Osteocyte (in vitro differentiated cells): ENCODE measurements at regions not wholly inside any gene's neighbourhood (a gene's known extent, or its start where the extent isn't known, plus 50 kb on each side); places are given as distances from the start of the nearest gene placed in this dataset.

Experiments used
- DNase-seq: peaks from one replicate; pipeline ENCODE4 v3.0.0; 2021; ENCODE audit warnings: mixed read lengths; ENCODE audit not compliant: unreplicated experiment; ENCODE audit errors: extremely low spot score
- H3K27ac Mint-ChIP-seq: one replicate; pipeline ENCODE4 v1.8.0; 2021; ENCODE audit warnings: mild to moderate bottlenecking, mixed read lengths; ENCODE audit not compliant: unreplicated experiment
- H3K27me3 Mint-ChIP-seq: one replicate; pipeline ENCODE4 v1.8.0; 2021; ENCODE audit warnings: mixed read lengths; ENCODE audit not compliant: unreplicated experiment
- H3K36me3 Mint-ChIP-seq: one replicate; pipeline ENCODE4 v1.8.0; 2021; ENCODE audit warnings: mixed read lengths; ENCODE audit not compliant: unreplicated experiment
- H3K4me1 Mint-ChIP-seq: one replicate; pipeline ENCODE4 v1.8.0; 2021; ENCODE audit warnings: mixed read lengths; ENCODE audit not compliant: unreplicated experiment
- H3K4me3 Mint-ChIP-seq: one replicate; pipeline ENCODE4 v1.8.0; 2021; ENCODE audit warnings: mild to moderate bottlenecking, moderate library complexity, mixed read lengths; ENCODE audit not compliant: unreplicated experiment
- H3K9me3 Mint-ChIP-seq: one replicate; pipeline ENCODE4 v1.8.0; 2021; ENCODE audit warnings: mixed read lengths; ENCODE audit not compliant: unreplicated experiment
- CTCF ChIP-seq: fragments of 200-600 bp; sonication (generic); IDR thresholded peaks from 2 replicates; pipeline ENCODE4 v1.5.0; 2021; ENCODE audit warnings: antibody characterized with exemption, mild to moderate bottlenecking, moderate library complexity

- Mint-ChIP-seq H3K36me3 (no peaks in the 10 kb centered on the region), H3K27ac (no peak overlapping the region), H3K9me3 (peaks cover 6% of the 10 kb centered on the region), H3K27me3 (peaks cover 18% of the 10 kb centered on the region), H3K4me3 (no peak overlapping the region), H3K4me1 (peaks cover 3% of the 10 kb centered on the region)
- no peak for DNase-seq
- no peak for TF ChIP-seq CTCF
Observed at GRCh38 chr5:174514325-174514724, 210.1 kb upstream of the MSX2 start.

- TF ChIP-seq CTCF: no peak
- Mint-ChIP-seq H3K9me3 (peaks cover 6% of the 10 kb centered on the region), H3K4me3 (no peak overlapping the region), H3K27ac (no peak overlapping the region), H3K36me3 (no peaks in the 10 kb centered on the region), H3K27me3 (peaks cover 19% of the 10 kb centered on the region), H3K4me1 (peaks cover 3% of the 10 kb centered on the region)
- no peak for DNase-seq
Observed at GRCh38 chr5:174514983-174515394, 209.4 kb upstream of the MSX2 start.

- peaks cover 6% of the 10 kb centered on the region for H3K9me3 Mint-ChIP-seq
- no peak overlapping the region for H3K27ac Mint-ChIP-seq
- H3K36me3 Mint-ChIP-seq: no peaks in the 10 kb centered on the region
- no peak overlapping the region for H3K4me3 Mint-ChIP-seq
- no peak for TF ChIP-seq CTCF
- H3K27me3 Mint-ChIP-seq: peaks cover 21% of the 10 kb centered on the region
- DNase-seq: no peak
- H3K4me1 Mint-ChIP-seq: peaks cover 1% of the 10 kb centered on the region
Observed at GRCh38 chr5:174516741-174517140, 207.6 kb upstream of the MSX2 start.

- peaks cover 6% of the 10 kb centered on the region for H3K9me3 Mint-ChIP-seq
- peaks cover 19% of the 10 kb centered on the region for H3K27me3 Mint-ChIP-seq
- DNase-seq: no peak
- no peak overlapping the region for H3K4me3 Mint-ChIP-seq
- TF ChIP-seq CTCF: no peak
- H3K27ac Mint-ChIP-seq: no peak overlapping the region
- H3K4me1 Mint-ChIP-seq: no peaks in the 10 kb centered on the region
- no peaks in the 10 kb centered on the region for H3K36me3 Mint-ChIP-seq
Observed at GRCh38 chr5:174518512-174518911, 205.9 kb upstream of the MSX2 start.

GRCh38 chr5:174520420-174521396, 203.7 kb upstream of the MSX2 start:
- Mint-ChIP-seq H3K27ac (no peak overlapping the region), H3K4me1 (no peaks in the 10 kb centered on the region), H3K36me3 (no peaks in the 10 kb centered on the region), H3K4me3 (no peak overlapping the region), H3K27me3 (peaks cover 18% of the 10 kb centered on the region), H3K9me3 (peaks cover 6% of the 10 kb centered on the region)
- no peak for TF ChIP-seq CTCF
- no peak for DNase-seq
